ENCODE measurements at regions not wholly inside any gene's neighbourhood (a gene's known extent, or its start where the extent isn't known, plus 50 kb on each side); places are given as distances from the start of the nearest gene placed in this dataset.

GRCh38 chr1:188061881-188062280 lies 1233.1 kb downstream of the PLA2G4A start (continued):
- TF ChIP-seq CTCF (conservative IDR thresholded peaks at IDR 0.05; ENCODE audit: low read depth in 2 of 2) (no peak), CREB1 (CRISPR knock-in tag; IDR thresholded peaks at IDR 0.05; ENCODE audit: low read depth) (no peak), ZNF114 (CRISPR knock-in tag; IDR thresholded peaks at IDR 0.05) (no peak), POLR2AphosphoS5 (IDR thresholded peaks at IDR 0.05; ENCODE audit: low read depth) (no peak), REST (IDR thresholded peaks at IDR 0.05; ENCODE audit: unreplicated experiment) (no peak)

- no peaks in the 10 kb centered on the region for H3K27me3 Mint-ChIP-seq (ENCODE audit: insufficient read depth, low read depth, poor library complexity)
- no peak for ATAC-seq
- no peak for TF ChIP-seq JUNB (IDR thresholded peaks at IDR 0.05; ENCODE audit: unreplicated experiment)
- no peak for TF ChIP-seq ZNF331 (CRISPR knock-in tag; IDR thresholded peaks at IDR 0.05; ENCODE audit: low read depth)
- TF ChIP-seq EZH2phosphoT487 (IDR thresholded peaks at IDR 0.05; ENCODE audit: unreplicated experiment), result no peak
- no peak for TF ChIP-seq ZNF462 (CRISPR knock-in tag; IDR thresholded peaks at IDR 0.05)
- TF ChIP-seq CREB1 (CRISPR knock-in tag; IDR thresholded peaks at IDR 0.05; ENCODE audit: low read depth), result no peak
- TF ChIP-seq CTCF (conservative IDR thresholded peaks at IDR 0.05; ENCODE audit: low read depth in 2 of 2), result no peak
- no peak for TF ChIP-seq EZH2 (IDR thresholded peaks at IDR 0.05; ENCODE audit: low read depth, unreplicated experiment)
Measured at GRCh38 chr1:188062456-188062855, 1233.7 kb downstream of the PLA2G4A start.

More at GRCh38 chr1:188062456-188062855, 1233.7 kb downstream of the PLA2G4A start:
- Mint-ChIP-seq H3K27ac (no peak overlapping the region), H3K4me1 (no peaks in the 10 kb centered on the region), H3K4me3 (no peak overlapping the region), H3K36me3 (ENCODE audit: low read depth) (no peaks in the 10 kb centered on the region), H3K9me3 (peaks cover under 1% of the 10 kb centered on the region; the same call in 1 of the 3 replicates)
- H3K4me2 ChIP-seq, result no peak overlapping the region
- no peaks in the 10 kb centered on the region for H3K4me1 ChIP-seq (ENCODE audit: insufficient read depth)
- no peaks in the 10 kb centered on the region for H4K20me1 ChIP-seq (replicated peaks; ENCODE audit: insufficient read depth)
- DNase-seq (ENCODE audit: low spot score), result no peak
- H3K4me3 ChIP-seq, result no peak overlapping the region
- no peaks in the 10 kb centered on the region for H3K27me3 ChIP-seq (ENCODE audit: insufficient read depth)
- H2AFZ ChIP-seq, result no peak overlapping the region
- H3K36me3 ChIP-seq (ENCODE audit: insufficient read depth), result no peaks in the 10 kb centered on the region
- H3K9me2 ChIP-seq (ENCODE audit: insufficient read depth), result 0 out of 2 replicates have a peak, but pooled peaks cover 9% of the 10 kb centered on the region
- H3K27ac ChIP-seq (ENCODE audit: low read depth), result no peak overlapping the region
- no peaks in the 10 kb centered on the region for H3K79me2 ChIP-seq (replicated peaks; ENCODE audit: insufficient read depth)
- no peaks in the 10 kb centered on the region for H3F3A ChIP-seq (replicated peaks; ENCODE audit: low read depth)

Measured in GM23338 (cell line).